ENCODE measurements at regions not wholly inside any gene's neighbourhood (a gene's known extent, or its start where the extent isn't known, plus 50 kb on each side); places are given as distances from the start of the nearest gene placed in this dataset.

DNA sequence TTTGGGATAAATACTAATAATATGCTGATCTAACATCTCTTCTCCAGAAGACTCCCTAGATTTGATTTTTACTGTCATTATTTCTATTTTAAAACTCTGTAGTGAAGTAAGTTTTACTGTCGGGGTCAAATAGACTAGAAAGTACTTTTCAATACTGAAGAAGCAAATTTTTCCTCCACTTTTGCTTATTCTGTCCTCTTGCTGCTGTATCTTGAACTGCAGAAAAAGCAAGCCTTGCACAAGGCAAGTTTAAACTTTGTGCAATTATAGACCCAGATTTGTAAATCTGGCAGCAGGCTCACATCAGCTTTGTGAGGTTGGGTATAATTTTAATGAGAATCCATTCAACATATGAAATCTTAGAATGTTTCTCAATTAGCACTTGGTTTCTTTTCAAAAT is 151.1 kb upstream of the ETS2 start:
- intact Hi-C loops (cut with micrococcal nuclease): no loop called here

DNA sequence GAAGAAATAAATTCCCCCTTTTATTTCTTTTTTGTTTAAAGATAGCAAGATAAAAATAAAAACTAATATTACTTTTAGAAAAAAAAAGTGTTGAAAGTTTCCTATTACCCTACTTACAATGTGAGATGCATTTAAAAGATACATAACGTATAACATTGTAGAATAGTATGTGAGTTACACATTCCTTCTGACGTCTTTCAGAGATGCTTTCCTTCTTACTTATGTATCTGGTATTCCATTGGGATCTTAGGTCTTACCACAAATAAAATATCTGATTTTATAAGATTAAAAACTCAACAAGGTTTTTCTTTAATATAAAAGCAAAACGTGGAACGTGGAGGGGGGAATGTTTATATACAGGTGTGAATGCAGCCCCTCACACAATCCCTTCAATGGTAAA is 147.2 kb upstream of the ETS2 start:
- intact Hi-C loops (cut with micrococcal nuclease): no loop called here

DNA sequence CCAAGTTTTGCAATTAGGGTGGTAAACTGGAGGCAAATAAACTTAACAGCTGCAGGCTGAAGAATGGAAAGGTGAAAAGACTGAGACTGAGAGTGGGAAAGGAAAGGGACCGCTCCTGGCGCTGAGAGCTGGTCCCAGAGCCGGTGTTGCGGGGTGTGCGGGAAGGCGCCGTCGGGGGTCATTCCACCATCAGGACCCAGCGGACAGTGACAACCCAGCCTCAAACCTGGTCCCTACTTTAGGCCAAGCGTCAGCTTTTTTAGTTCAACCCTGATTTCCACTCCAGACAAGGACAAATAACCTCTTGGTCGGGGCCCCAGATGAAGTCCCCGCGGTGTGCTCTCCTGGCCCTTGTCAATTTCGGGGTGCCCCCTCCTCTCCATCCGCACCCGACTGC is 145.8 kb upstream of the ETS2 start:
- intact Hi-C loops (cut with micrococcal nuclease): no loop called here

DNA sequence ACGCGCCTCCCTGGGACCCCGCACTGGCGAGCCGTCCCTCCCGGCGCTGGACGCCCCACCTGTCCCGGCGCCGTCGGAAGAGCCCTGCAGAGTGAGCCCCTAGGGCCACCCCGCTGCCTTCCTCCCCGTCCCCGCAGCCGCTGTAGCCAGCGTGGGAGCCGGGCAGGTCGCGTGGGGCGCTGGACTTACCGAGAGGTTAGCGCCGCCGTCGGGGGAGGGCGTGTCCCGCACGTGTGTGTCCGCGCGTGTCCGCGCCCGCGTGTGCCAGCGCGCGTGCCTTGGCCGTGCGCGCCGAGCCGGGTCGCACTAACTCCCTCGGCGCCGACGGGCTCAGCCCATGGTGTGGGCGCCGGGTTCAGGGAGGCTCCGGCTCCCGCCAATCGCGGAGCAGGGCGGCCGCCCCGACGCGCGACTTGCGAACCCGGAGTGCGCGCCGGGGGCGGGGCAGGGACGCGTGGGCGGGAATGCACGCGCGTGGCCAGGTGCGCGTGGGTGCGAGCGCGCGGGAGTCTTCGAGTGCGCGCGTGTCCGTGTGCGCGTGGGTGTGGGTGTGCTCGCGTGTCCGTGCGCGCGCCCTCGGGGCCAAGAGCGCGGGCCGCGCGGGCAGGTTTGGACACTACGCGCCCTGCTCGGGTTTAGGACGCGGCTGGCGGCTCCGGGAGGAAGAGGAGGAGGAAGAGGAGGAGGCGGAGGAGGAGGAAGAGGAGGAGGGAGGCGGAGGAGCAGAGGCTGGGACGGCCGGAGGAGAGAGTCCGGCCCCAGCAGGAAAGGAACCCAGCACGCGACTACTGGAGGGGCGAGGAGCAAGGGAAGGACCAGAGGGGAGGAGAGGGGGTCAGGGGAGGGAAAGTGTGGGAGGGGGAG is 145.2 kb upstream of the ETS2 start:
- intact Hi-C loops (cut with micrococcal nuclease): no loop called here

DNA sequence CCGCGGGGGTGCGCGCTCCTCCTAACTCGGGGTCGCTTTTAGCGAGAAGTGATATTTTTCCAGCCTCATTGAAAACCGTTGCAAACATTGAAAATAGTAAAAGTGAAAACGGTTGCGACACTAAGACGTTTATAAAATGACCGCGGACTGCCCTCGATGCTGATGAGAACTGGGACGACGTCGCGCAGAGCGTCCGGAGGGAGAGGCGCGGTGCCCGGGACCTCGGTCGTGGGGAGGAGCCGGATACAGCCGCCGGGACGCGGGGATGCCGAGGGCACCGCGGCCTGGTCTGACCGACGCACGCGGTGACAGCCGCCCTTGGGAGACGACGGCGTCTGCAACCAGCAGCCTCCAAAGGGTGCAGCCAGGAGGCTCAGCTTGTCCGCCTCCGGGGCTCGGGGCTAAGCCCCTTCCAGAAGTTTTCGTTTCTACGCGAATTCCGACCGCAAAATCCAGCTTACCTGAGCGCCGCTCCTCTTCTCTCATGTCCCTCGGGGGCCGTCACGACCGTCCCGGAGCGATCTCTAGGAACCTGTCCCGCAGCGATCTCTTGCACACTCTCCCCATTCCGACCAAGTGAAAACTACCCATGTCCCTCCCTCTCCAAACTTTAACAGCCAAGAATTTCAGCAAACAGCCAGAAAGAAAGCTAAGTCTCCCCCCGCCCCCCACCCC is 144.4 kb upstream of the ETS2 start:
- intact Hi-C loops (cut with micrococcal nuclease): no loop called here

DNA sequence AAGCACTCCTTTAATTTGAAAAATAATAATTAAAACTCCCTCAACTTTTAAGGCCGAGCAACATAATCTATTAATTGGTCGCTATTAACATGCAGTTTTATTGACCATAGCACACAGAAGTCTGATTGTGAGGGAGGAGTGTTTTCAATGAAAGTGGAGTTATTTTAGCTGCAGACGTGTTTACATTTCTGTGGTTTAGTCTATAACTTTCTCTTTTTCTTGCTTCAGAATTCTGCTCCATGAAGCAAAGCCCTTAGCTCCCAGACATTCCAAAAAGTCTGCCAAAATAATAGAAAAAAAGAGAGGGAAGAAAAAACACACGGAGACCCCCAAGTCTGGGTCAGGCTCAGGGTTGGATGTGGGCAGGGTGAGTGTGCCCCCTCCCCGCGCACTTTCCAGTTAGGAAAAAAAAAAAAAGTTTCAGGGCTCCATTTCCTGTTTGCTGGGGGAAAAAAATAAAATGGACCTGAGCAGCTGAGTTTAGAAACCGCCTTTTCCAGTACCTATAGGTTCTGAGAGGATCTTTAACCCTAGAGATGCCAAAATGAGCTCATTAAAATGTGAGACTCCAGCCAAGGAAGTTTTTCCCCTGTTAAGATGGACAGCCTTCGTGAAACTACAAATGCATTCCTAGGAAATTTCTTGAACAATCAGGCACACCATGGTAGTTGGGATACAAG is 143.7 kb upstream of the ETS2 start:
- intact Hi-C loops (cut with micrococcal nuclease): no loop called here

DNA sequence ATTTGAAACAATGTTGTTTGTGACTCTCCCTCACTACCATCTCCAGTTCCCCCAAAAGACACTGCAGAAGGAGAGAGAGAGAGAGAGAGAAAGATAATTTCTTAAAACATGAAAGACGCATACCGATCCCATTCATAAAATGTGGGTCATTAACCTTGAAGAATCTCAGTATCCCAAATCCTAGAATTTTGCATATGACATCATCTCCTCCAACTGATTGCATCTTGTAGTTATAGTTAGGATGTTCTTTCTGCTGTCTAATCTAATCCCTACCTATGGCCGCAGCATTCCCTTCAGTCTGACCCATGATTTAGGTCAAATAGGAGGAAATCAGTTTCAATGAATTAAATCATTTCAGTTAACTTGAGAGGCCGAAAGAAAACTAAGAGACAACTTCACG is 142.4 kb upstream of the ETS2 start:
- intact Hi-C loops (cut with micrococcal nuclease): no loop called here

DNA sequence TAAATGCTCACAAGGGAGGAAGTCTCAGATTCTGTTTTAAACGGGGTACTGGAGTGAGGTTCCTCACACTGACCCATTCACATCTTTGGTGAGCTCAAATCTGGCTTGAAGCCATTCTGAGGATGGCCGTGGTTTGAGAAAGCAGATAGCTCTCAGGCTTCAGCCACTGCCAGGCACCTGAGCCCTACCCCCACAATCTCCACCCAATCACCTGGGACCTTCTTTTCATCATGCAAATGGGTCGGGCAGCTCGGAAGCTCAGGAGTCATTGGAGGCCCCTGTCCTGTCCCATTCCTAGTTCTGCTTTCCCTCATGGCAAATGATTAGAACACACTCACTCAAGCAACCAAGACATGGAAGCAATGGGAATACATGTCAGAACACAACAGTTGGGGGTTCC is 141.4 kb upstream of the ETS2 start:
- intact Hi-C loops (cut with micrococcal nuclease): no loop called here

DNA sequence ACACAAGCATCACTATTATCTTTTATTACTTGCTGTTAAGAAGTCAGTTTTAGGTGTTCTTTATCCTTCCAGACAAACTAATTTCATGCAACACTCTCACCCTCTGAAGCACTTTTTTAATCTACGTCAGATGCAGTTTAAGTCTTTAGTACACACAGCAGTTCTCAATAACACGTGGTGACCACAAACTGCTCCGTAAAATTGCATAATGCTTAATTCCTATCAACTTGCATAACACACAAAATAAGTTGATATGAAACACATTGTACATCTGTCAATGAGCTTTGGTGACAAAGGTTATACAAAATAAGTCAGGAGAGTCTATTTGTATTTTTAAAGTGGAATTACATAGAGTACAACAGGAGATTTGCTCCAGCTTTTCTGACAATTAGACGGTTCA is 140.9 kb upstream of the ETS2 start:
- intact Hi-C loops (cut with micrococcal nuclease): no loop called here

DNA sequence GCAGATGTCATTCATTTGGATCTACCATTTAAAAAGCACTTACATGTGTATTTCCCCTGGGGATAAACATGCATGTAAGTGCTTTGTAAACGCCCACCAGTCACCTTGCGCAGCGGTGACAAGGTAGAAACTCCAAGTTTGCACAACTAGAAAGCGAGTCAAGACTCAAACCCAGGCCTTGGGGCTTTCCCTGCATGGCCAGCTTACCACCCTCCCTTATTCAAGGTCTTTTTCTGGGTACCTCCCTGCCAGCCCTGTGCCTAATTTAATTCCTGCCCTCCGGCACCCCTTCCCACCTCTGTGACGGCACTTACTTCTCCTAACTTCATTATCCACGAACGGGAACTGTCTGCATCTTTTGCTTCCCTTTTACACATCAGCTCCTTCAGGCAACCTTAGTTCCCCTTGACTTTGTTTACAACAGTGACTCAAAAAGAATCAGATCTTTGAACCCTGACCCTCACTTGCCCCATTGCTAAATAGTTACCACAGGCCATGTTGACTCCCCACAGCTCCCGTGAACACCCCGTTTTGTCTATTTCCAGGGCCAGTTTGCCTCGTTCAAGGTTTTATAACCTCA is 138.3 kb upstream of the ETS2 start:
- intact Hi-C loops (cut with micrococcal nuclease): no loop called here

DNA sequence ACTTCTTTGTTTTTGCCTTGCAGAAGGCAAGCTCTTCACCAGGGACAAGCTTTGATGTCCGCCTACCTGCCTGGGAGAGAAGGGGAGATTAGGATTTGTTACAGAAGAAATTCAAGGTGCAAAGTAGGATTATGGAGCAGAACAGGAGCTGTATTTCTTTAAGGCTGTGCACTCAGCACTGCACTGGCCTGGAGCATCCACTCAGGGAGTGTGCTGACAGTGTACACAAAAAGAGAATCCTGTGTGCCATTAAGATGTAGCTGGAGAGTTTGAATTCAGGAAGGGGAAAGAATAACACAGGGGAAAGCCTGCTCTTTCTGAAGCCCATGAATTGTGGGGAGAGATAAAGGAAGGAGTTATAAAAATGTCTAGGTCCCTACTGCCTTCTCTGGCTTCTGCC is 137.7 kb upstream of the ETS2 start:
- intact Hi-C loops (cut with micrococcal nuclease): no loop called here

DNA sequence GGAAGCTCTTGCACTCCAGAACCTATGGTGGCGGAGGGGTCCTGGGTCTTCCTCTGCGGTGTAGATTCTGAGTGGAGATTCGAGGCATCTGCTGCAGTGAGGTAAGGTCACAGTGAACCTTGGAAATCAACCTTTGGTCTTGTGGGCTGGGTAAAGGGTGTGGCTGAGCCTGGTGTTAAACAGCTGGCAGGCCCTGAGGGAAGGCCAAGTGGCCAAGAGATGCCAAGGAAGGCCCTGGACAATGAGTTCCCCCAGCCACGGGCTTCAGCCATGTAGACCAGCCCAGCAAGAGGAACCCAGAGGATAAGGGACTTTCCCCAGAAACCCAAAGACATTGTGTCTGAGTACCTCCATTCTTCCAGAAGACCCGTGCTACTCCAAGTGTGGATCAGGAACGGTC is 137.2 kb upstream of the ETS2 start:
- intact Hi-C loops (cut with micrococcal nuclease): no loop called here

DNA sequence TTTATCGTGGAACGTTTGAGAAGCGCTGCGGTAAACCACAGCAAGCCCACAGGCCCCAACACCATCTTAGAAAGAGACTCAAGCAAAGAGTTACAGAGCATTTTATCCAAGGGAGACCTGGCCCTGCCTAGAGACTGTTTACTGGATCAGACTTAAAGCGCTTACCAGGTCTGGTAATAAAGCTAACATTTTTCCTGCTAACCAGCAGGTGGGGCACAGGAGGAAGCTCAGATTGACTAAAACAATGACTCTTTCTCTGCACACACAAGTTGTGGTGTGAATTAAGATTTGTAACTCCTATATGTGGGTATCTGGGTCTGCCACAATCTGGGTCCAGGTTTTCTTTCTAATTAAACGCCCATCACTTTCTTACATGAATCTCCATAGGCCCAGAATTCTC is 136.5 kb upstream of the ETS2 start:
- intact Hi-C loops (cut with micrococcal nuclease): loop anchor here (1.0 kb wide), 1 partner anchor 469 kb away; no protein-coding TSS in a partner anchor

DNA sequence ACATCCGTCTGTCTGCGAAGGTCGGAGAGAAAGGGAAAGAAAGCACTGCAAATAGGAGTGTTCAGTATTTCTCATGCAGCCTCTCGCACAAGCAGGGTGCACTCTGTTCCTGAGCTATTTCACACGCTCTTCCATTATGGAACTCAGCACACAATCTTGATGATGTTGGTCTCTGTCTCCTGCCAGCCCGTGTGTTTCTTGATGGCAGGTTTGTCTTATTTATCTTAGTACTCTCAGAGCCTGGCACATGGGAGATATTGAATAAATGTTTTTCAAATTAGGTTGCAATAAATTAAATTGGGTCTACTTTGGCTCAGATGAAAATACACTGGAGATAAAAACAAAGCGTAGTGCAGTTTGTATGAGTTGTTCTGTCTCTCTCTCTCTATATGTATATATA is 134.9 kb upstream of the ETS2 start:
- intact Hi-C loops (cut with micrococcal nuclease): no loop called here

DNA sequence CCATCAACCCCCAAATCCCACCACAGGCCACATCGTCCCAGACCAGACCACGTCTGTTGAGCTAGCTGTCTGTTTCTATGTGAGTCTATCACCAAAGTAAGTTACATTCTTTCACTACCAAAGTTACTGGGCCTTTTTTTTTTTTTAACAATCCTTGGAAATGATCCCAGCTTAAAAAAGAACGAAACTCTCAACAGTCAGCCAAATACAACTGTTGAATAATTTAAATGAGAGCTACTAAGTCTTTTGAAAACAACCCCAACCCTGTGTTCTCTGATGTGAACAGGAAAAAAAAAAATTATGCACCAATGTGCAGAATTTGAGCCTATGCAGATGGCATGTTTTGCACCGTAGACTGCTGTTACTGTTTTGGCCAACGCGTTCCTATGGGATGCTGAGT is 134.0 kb upstream of the ETS2 start:
- intact Hi-C loops (cut with micrococcal nuclease): no loop called here

DNA sequence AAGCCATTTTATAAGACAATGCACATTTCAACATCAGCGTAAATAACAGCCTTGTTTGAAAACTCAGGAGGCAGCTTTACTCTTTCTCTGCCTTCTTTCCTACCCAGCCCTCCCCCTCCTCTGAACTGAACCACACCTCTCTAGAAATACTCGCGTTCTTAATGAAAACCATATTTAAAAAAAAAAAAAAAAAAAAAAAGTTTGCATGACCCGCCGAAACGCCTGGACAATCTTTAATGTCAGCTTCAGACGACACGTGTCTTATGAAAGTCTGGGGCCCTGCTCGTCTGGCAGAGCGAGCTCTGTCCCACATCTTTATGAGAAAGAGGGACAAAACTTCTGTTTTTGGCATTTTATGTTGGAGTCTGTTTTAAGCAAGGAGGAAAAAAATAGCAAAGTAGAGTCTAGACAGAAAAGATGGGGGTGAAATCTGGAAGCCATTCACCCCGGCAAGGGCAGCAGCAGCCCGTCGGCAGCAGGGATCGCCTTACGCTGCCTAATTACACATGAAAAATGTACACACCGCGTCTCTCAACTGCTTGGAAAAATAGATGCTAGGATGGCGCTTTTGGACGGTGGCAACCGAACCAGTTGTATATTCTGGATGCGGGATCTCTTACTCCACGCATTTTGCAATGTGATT is 130.4 kb upstream of the ETS2 start:
- intact Hi-C loops (cut with micrococcal nuclease): no loop called here

DNA sequence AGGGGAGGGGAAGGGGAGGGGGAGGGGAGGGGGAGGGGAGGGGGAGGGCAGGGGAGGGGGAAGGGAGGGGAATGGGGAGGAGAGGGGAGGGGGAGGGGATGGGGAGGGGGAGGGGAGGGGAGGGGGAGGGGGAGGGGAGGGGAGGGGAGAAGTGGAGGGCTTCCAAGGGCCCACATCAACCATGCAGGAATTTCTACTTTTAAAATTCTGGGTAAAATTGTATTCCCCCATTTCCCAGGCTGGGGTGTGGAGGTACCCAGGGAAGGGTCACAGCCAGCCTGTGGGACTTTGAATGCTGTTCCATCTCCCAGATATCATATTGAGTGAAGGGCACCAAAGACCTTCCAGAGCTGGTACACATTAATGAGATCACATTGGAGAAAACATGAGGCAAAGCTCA is 126.9 kb upstream of the ETS2 start:
- intact Hi-C loops (cut with micrococcal nuclease): no loop called here

DNA sequence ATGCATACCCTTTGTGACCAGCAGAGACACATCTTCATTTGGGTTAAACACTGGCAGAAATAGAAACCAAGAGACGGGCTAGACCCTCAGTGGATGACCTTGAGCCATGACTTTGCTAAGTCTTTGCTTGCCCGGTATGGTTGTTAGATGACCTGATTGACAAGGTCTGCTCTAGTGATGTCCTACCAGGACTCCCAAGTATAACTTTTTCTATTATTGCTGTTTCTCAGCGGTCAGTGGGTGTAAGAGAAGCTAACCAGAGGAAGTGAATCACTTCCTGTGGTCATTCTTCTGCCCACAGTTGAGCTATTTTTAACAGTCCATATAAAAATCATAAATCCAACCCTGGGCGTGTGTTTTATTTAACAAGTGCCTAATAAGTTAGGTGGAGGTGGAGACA is 126.2 kb upstream of the ETS2 start:
- intact Hi-C loops (cut with micrococcal nuclease): no loop called here

DNA sequence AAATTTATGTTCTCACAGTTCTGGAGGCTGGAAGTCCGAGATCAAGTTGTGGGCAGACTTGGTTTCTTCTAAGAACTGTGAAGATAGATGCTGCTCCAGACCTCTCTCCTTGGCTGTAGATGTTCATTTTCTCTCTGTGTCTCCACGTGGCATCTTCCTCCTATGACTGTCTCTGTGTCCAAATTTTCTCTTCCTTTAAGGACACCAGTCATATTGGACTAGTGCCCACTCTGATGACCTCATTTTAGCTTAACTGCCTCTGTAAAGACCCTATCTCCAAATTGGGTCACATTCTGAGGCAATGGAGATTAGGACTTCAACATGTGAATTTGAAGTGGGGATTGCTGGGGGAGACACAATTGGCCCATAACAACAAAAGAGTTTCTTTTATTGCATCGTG is 125.3 kb upstream of the ETS2 start:
- intact Hi-C loops (cut with micrococcal nuclease): no loop called here

DNA sequence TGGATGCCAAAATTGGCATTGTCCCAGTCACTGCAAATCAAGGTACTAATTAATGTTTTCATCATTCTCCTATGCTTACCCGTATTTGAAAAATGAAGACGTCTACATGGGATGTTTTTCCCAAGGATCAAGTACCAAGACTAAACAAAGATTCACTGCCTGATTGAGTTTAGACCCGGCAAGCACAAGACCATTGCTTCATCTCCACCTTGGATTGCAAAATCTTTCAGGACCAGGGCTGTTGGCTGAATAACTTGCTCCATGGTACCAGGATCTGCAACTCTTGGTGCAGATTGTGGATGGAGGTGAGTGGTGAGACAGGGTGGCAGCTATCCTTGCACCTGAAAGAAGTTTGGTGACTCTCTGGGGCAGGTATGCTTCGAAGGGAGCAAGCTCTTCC is 122.5 kb upstream of the ETS2 start:
- intact Hi-C loops (cut with micrococcal nuclease): no loop called here

DNA sequence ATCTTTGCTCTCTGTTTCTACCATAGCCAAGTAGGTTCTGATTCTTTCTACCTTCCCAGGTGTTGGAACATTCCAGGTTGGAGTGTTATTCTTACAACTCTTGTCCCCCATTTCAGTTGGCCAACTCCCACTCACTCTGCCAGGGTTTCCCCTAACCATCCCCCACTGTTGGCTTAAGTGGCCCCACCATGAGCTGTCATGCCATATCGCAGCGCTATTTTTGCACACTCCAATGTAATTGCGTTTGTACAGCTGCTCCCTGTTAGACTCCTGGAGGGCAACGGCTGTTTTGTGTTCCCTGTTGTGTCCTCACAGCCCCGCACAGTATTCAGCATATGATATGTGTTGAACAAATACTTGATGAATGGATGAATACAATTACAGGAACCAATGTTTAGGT is 117.7 kb upstream of the ETS2 start:
- intact Hi-C loops (cut with micrococcal nuclease): no loop called here

DNA sequence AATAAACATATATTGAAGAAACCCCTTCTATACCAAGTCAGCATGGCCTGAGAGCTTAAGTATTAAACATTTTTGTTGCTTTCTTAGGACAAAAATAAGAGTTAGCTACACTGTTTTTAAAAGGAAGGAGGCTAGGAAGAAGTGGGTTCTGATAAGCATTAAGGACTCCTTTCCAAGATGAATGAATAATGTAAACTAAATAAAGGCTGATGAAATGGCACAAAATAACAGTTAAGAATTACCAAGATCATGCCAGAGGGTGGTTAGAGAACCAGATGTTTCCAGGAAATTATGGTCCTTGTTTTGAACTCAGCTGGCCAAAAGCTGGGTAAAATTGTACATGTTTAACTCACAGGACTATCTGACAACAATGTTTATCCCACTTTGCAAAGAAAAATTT is 114.1 kb upstream of the ETS2 start:
- intact Hi-C loops (cut with micrococcal nuclease): no loop called here
